Immature natural killer cell (primary cell): ENCODE measurements at regions not wholly inside any gene's neighbourhood (a gene's known extent, or its start where the extent isn't known, plus 50 kb on each side); places are given as distances from the start of the nearest gene placed in this dataset.

ENCODE experiments used
- DNase-seq, 3 donors: peaks; one replicate each; pipeline ENCODE4 v3.0.0; 2022; ENCODE audit warnings: mixed read lengths in 1 of 3
- H3K27ac Mint-ChIP-seq, 6 donors: one replicate each; pipeline ENCODE4 v1.8.0; 2020; ENCODE audit warnings: mixed read lengths in 6 of 6, mild to moderate bottlenecking in 5 of 6, inconsistent platforms in 4 of 6, moderate library complexity in 3 of 6
- H3K27me3 Mint-ChIP-seq, 3 donors: one replicate each; pipeline ENCODE4 v1.8.0; 2020 to 2021; ENCODE audit warnings: low read depth in 3 of 3, mild to moderate bottlenecking in 3 of 3, mixed read lengths in 3 of 3, moderate library complexity in 3 of 3, inconsistent platforms in 1 of 3
- H3K36me3 Mint-ChIP-seq, 3 donors: one replicate each; pipeline ENCODE4 v1.8.0; 2020; ENCODE audit warnings: mixed read lengths in 3 of 3, inconsistent platforms in 2 of 3, mild to moderate bottlenecking in 2 of 3
- H3K4me1 Mint-ChIP-seq, 2 donors: one replicate each; pipeline ENCODE4 v1.8.0; 2020; ENCODE audit warnings: inconsistent platforms in 2 of 2, mild to moderate bottlenecking in 2 of 2, mixed read lengths in 2 of 2, moderate library complexity in 1 of 2
- H3K4me3 Mint-ChIP-seq, 5 donors: one replicate each; pipeline ENCODE4 v1.8.0; 2020; ENCODE audit warnings: mild to moderate bottlenecking in 5 of 5, mixed read lengths in 5 of 5, inconsistent platforms in 3 of 5, moderate library complexity in 3 of 5
- H3K9me3 Mint-ChIP-seq, 6 donors: one replicate each; pipeline ENCODE4 v1.8.0; 2020; ENCODE audit warnings: mild to moderate bottlenecking in 6 of 6, mixed read lengths in 6 of 6, inconsistent platforms in 4 of 6, moderate library complexity in 3 of 6

- no peaks in the 10 kb centered on the region for H3K9me3 Mint-ChIP-seq
- no peaks in the 10 kb centered on the region for H3K4me1 Mint-ChIP-seq
- no peak overlapping the region for H3K27ac Mint-ChIP-seq
- peaks cover 2 to 6% (median 2%) of the 10 kb centered on the region in 3 donors for H3K27me3 Mint-ChIP-seq
- H3K4me3 Mint-ChIP-seq: no peak overlapping the region
- no peaks in the 10 kb centered on the region for H3K36me3 Mint-ChIP-seq
- DNase-seq: no peak
These were observed 429.8 kb downstream of the EPHA4 start for GRCh38 chr2:221142341-221142740.

GRCh38 chr2:221143231-221143630 lies 428.9 kb downstream of the EPHA4 start:
- no peak for DNase-seq
- peaks cover 0 to 6% (median 2%) of the 10 kb centered on the region in 3 donors for H3K27me3 Mint-ChIP-seq
- H3K27ac Mint-ChIP-seq: no peak overlapping the region
- no peaks in the 10 kb centered on the region for H3K36me3 Mint-ChIP-seq
- H3K4me3 Mint-ChIP-seq: no peak overlapping the region
- H3K9me3 Mint-ChIP-seq: no peaks in the 10 kb centered on the region
- no peaks in the 10 kb centered on the region for H3K4me1 Mint-ChIP-seq

GRCh38 chr2:221144909-221145308 lies 427.2 kb downstream of the EPHA4 start:
- H3K36me3 Mint-ChIP-seq: no peaks in the 10 kb centered on the region
- no peak overlapping the region for H3K27ac Mint-ChIP-seq
- no peak for DNase-seq
- no peaks in the 10 kb centered on the region for H3K4me1 Mint-ChIP-seq
- H3K27me3 Mint-ChIP-seq: peaks cover 0 to 6% (median 2%) of the 10 kb centered on the region in 3 donors
- H3K4me3 Mint-ChIP-seq: no peak overlapping the region
- H3K9me3 Mint-ChIP-seq: no peaks in the 10 kb centered on the region

- H3K36me3 Mint-ChIP-seq: no peaks in the 10 kb centered on the region
- H3K4me1 Mint-ChIP-seq: no peaks in the 10 kb centered on the region
- no peak overlapping the region for H3K27ac Mint-ChIP-seq
- peaks cover 0 to 2% (median 0%) of the 10 kb centered on the region in 6 donors for H3K9me3 Mint-ChIP-seq
- no peak for DNase-seq
- peaks cover 0 to 6% (median 2%) of the 10 kb centered on the region in 3 donors for H3K27me3 Mint-ChIP-seq
- H3K4me3 Mint-ChIP-seq: no peak overlapping the region
These were observed 426.7 kb downstream of the EPHA4 start for GRCh38 chr2:221145396-221145795.

- Mint-ChIP-seq H3K27me3 (peaks cover 0 to 4% (median 0%) of the 10 kb centered on the region in 3 donors), H3K9me3 (peaks cover 0 to 2% (median 0%) of the 10 kb centered on the region in 6 donors), H3K27ac (no peak overlapping the region), H3K36me3 (no peaks in the 10 kb centered on the region), H3K4me1 (no peaks in the 10 kb centered on the region), H3K4me3 (no peak overlapping the region)
- DNase-seq: no peak
These were observed 418.9 kb downstream of the EPHA4 start for GRCh38 chr2:221153226-221153625.

GRCh38 chr2:221154176-221154575 lies 417.9 kb downstream of the EPHA4 start:
- peaks cover 0 to 2% (median 0%) of the 10 kb centered on the region in 6 donors for H3K9me3 Mint-ChIP-seq
- no peak for DNase-seq
- peaks cover 0 to 4% (median 0%) of the 10 kb centered on the region in 3 donors for H3K27me3 Mint-ChIP-seq
- no peaks in the 10 kb centered on the region for H3K36me3 Mint-ChIP-seq
- no peak overlapping the region for H3K27ac Mint-ChIP-seq
- no peak overlapping the region for H3K4me3 Mint-ChIP-seq
- H3K4me1 Mint-ChIP-seq: no peaks in the 10 kb centered on the region

- H3K27me3 Mint-ChIP-seq: peaks cover 0 to 4% (median 0%) of the 10 kb centered on the region in 3 donors
- DNase-seq: no peak
- no peak overlapping the region for H3K4me3 Mint-ChIP-seq
- no peaks in the 10 kb centered on the region for H3K36me3 Mint-ChIP-seq
- no peaks in the 10 kb centered on the region for H3K4me1 Mint-ChIP-seq
- no peak overlapping the region for H3K27ac Mint-ChIP-seq
- no peaks in the 10 kb centered on the region for H3K9me3 Mint-ChIP-seq
These were observed 415.9 kb downstream of the EPHA4 start for GRCh38 chr2:221156062-221156734.

GRCh38 chr2:221161186-221161585 lies 410.9 kb downstream of the EPHA4 start:
- Mint-ChIP-seq H3K4me3 (no peak overlapping the region), H3K27me3 (peaks cover 0 to 4% (median 1%) of the 10 kb centered on the region in 3 donors), H3K9me3 (no peaks in the 10 kb centered on the region), H3K36me3 (no peaks in the 10 kb centered on the region), H3K4me1 (no peaks in the 10 kb centered on the region), H3K27ac (no peak overlapping the region)
- no peak for DNase-seq

GRCh38 chr2:221166292-221166691 lies 405.8 kb downstream of the EPHA4 start:
- Mint-ChIP-seq H3K9me3 (no peaks in the 10 kb centered on the region), H3K4me3 (no peak overlapping the region), H3K36me3 (no peaks in the 10 kb centered on the region), H3K27me3 (peaks cover 0 to 4% (median 2%) of the 10 kb centered on the region in 3 donors), H3K27ac (no peak overlapping the region), H3K4me1 (no peaks in the 10 kb centered on the region)
- DNase-seq: no peak

- Mint-ChIP-seq H3K36me3 (no peaks in the 10 kb centered on the region), H3K4me1 (no peaks in the 10 kb centered on the region), H3K27ac (no peak overlapping the region), H3K9me3 (no peaks in the 10 kb centered on the region), H3K4me3 (no peak overlapping the region), H3K27me3 (peaks cover 0 to 2% (median 0%) of the 10 kb centered on the region in 3 donors)
- no peak for DNase-seq
These were observed 404.5 kb downstream of the EPHA4 start for GRCh38 chr2:221167561-221167960.

- H3K27ac Mint-ChIP-seq: no peak overlapping the region
- no peak overlapping the region for H3K4me3 Mint-ChIP-seq
- no peak for DNase-seq
- no peaks in the 10 kb centered on the region for H3K9me3 Mint-ChIP-seq
- H3K27me3 Mint-ChIP-seq: peaks cover 0 to 3% (median 2%) of the 10 kb centered on the region in 3 donors
- no peaks in the 10 kb centered on the region for H3K4me1 Mint-ChIP-seq
- no peaks in the 10 kb centered on the region for H3K36me3 Mint-ChIP-seq
These were observed 402.4 kb downstream of the EPHA4 start for GRCh38 chr2:221169724-221170123.

- Mint-ChIP-seq H3K9me3 (no peaks in the 10 kb centered on the region), H3K4me1 (no peaks in the 10 kb centered on the region), H3K27ac (no peak overlapping the region), H3K27me3 (peaks cover 0 to 3% (median 2%) of the 10 kb centered on the region in 3 donors), H3K36me3 (no peaks in the 10 kb centered on the region), H3K4me3 (no peak overlapping the region)
- DNase-seq: no peak
These were observed 401.6 kb downstream of the EPHA4 start for GRCh38 chr2:221170548-221170947.

GRCh38 chr2:221176667-221177066 lies 395.4 kb downstream of the EPHA4 start:
- DNase-seq: no peak
- Mint-ChIP-seq H3K27ac (no peak overlapping the region), H3K36me3 (no peaks in the 10 kb centered on the region), H3K4me1 (no peaks in the 10 kb centered on the region), H3K27me3 (peaks cover 0 to 4% (median 3%) of the 10 kb centered on the region in 3 donors), H3K4me3 (no peak overlapping the region), H3K9me3 (no peaks in the 10 kb centered on the region)

- no peak for DNase-seq
- no peaks in the 10 kb centered on the region for H3K36me3 Mint-ChIP-seq
- no peak overlapping the region for H3K27ac Mint-ChIP-seq
- no peaks in the 10 kb centered on the region for H3K9me3 Mint-ChIP-seq
- H3K4me1 Mint-ChIP-seq: no peaks in the 10 kb centered on the region
- no peak overlapping the region for H3K4me3 Mint-ChIP-seq
- peaks cover 0 to 4% (median 3%) of the 10 kb centered on the region in 3 donors for H3K27me3 Mint-ChIP-seq
These were observed 394.0 kb downstream of the EPHA4 start for GRCh38 chr2:221178139-221178538.

GRCh38 chr2:221186873-221187272 lies 385.2 kb downstream of the EPHA4 start:
- Mint-ChIP-seq H3K9me3 (no peaks in the 10 kb centered on the region), H3K27me3 (peaks cover 2 to 5% (median 3%) of the 10 kb centered on the region in 3 donors)

More at GRCh38 chr2:221186873-221187272, 385.2 kb downstream of the EPHA4 start:
- DNase-seq: no peak
- no peaks in the 10 kb centered on the region for H3K4me1 Mint-ChIP-seq
- no peak overlapping the region for H3K27ac Mint-ChIP-seq
- no peaks in the 10 kb centered on the region for H3K36me3 Mint-ChIP-seq
- no peak overlapping the region for H3K4me3 Mint-ChIP-seq
